K562 (cell line): ENCODE measurements at regions not wholly inside any gene's neighbourhood (a gene's known extent, or its start where the extent isn't known, plus 50 kb on each side); places are given as distances from the start of the nearest gene placed in this dataset.

Experiments
- CTCF ChIP-seq, 3 experiments: IDR thresholded peaks in 2 of 3; conservative IDR thresholded peaks in 1 of 3; 2 replicates each; pipeline ENCODE4 v1.5.1; 2011 to 2012; ENCODE audit warnings: low read length in 3 of 3, mild to moderate bottlenecking in 3 of 3, control low read depth in 2 of 3, improper control_type of control experiment in 1 of 3, inconsistent platforms in 1 of 3, low read depth in 1 of 3, mixed read lengths in 1 of 3, moderate library complexity in 1 of 3; ENCODE audit not compliant: insufficient read depth in 2 of 3
- FOXP4 ChIP-seq: sonication (generic); formaldehyde crosslinking; IDR thresholded peaks from 2 replicates; pipeline ENCODE4 v1.8.0; 2022; ENCODE audit warnings: mild to moderate bottlenecking, missing genetic modification reagents, borderline replicate concordance
- NKRF ChIP-seq: fragments of 450-650 bp; IDR thresholded peaks from 2 replicates; pipeline ENCODE4 v1.6.1; 2016; ENCODE audit warnings: borderline replicate concordance
- POLR2A ChIP-seq: fragments of 450-650 bp; conservative IDR thresholded peaks from 2 replicates; pipeline ENCODE4 v1.6.1; 2016
- ZBTB12 ChIP-seq: fragments of 250-450 bp; sonication (Bioruptor Pico); IDR thresholded peaks from 2 replicates; pipeline ENCODE4 v1.4.0; 2020
- ZNF232 ChIP-seq: sonication (generic); formaldehyde crosslinking; IDR thresholded peaks from 2 replicates; pipeline ENCODE4 v1.8.0; 2022; ENCODE audit warnings: mild to moderate bottlenecking, missing genetic modification reagents
- ZNF830 ChIP-seq: fragments of 250-450 bp; sonication (Bioruptor Pico); IDR thresholded peaks from 2 replicates; pipeline ENCODE4 v1.5.0; 2021; ENCODE audit warnings: mild to moderate bottlenecking

GRCh38 chr9:119004618-119004990, 364.6 kb downstream of the BRINP1 start:
- TF ChIP-seq ZBTB12 (CRISPR knock-in tag) (no peak), FOXP4 (CRISPR knock-in tag) (no peak), NKRF (no peak), ZNF232 (CRISPR knock-in tag) (no peak), ZNF830 (CRISPR knock-in tag) (no peak), CTCF (IDR thresholded peaks at IDR 0.05 in 2 of 3, conservative IDR thresholded peaks at IDR 0.05 in 1 of 3; ENCODE audit: insufficient read depth in 2 of 3, low read depth in 1 of 3, low read length in 3 of 3) (no peak), POLR2A (no peak)
